ENCODE measurements at regions not wholly inside any gene's neighbourhood (a gene's known extent, or its start where the extent isn't known, plus 50 kb on each side); places are given as distances from the start of the nearest gene placed in this dataset.

DNA sequence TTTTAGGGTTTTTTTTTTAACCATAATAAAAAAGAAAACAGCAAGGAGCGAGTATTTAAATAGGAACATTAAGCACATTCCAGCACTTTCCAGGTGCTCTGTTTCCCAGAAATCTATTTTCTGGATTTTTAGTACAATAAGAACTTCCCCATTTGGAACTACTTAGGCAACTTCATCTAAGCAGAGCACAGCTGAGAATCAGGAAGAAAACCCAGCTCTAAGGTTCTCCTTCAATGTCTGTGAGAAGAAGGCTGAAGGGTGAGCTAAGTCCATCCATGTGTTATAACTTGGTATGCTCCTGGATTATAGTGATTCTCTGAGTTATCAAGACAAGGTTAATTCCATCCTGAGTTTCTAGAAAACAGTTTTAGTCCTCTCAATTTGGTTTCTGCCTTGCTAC lies 181.9 kb downstream of the CYP26A1 start:
- no peak for TF ChIP-seq POLR2A (IDR thresholded peaks at IDR 0.05; ENCODE audit: low read depth, low read length)
- TF ChIP-seq POLR2AphosphoS5 (IDR thresholded peaks at IDR 0.05; ENCODE audit: low read depth, low read length), result no peak
